Natural killer cell (primary cell): ENCODE measurements at regions not wholly inside any gene's neighbourhood (a gene's known extent, or its start where the extent isn't known, plus 50 kb on each side); places are given as distances from the start of the nearest gene placed in this dataset.

Experiments used
- ATAC-seq, 3 donors: fragments of 150-1000 bp in 2 of 3; fragments of 200-7000 bp in 1 of 3; cut with Tn5 transposase; 1 replicate in 1 of 3; 2 replicates in 2 of 3; pipeline ENCODE4 v1.10.0; 2021; ENCODE audit warnings: mild to moderate bottlenecking in 2 of 3, moderate library complexity in 2 of 3
- DNase-seq, 2 donors: peaks; one replicate each; pipeline versions ENCODE4 v3.0.0 to v3.0.0-alpha.2; 2013 to 2021; ENCODE audit warnings: mixed read lengths in 1 of 2
- H3K27ac ChIP-seq: one replicate; pipeline ENCODE4 v1.5.1; 2013; ENCODE audit warnings: mild to moderate bottlenecking, low read length
- H3K27me3 ChIP-seq: one replicate; pipeline ENCODE4 v1.6.1; 2013; ENCODE audit warnings: low read length; ENCODE audit not compliant: control insufficient read depth, insufficient read depth
- H3K36me3 ChIP-seq: one replicate; pipeline ENCODE4 v1.6.1; 2013; ENCODE audit warnings: low read length; ENCODE audit not compliant: control insufficient read depth, insufficient read depth
- H3K4me1 ChIP-seq: one replicate; pipeline ENCODE4 v1.6.1; 2013; ENCODE audit warnings: low read length; ENCODE audit not compliant: control insufficient read depth, insufficient read depth
- H3K4me3 ChIP-seq: one replicate; pipeline ENCODE4 v1.5.1; 2013; ENCODE audit warnings: low read length
- H3K9me3 ChIP-seq: one replicate; pipeline ENCODE4 v1.6.1; 2013; ENCODE audit warnings: low read length; ENCODE audit not compliant: control insufficient read depth, insufficient read depth
- H3K27ac Mint-ChIP-seq, 2 donors: one replicate each; pipeline ENCODE4 v1.8.0; 2022; ENCODE audit warnings: mild to moderate bottlenecking in 2 of 2, mixed read lengths in 2 of 2, moderate library complexity in 1 of 2
- H3K27me3 Mint-ChIP-seq, 2 donors: one replicate each; pipeline ENCODE4 v1.8.0; 2022; ENCODE audit warnings: low read depth in 2 of 2, mixed read lengths in 2 of 2
- H3K36me3 Mint-ChIP-seq: one replicate; pipeline ENCODE4 v1.8.0; 2022; ENCODE audit warnings: mixed read lengths
- H3K4me1 Mint-ChIP-seq, 2 donors: one replicate each; pipeline ENCODE4 v1.8.0; 2022; ENCODE audit warnings: mixed read lengths in 2 of 2
- H3K4me3 Mint-ChIP-seq: one replicate; pipeline ENCODE4 v1.8.0; 2022; ENCODE audit warnings: mild to moderate bottlenecking, moderate library complexity, mixed read lengths
- H3K9me3 Mint-ChIP-seq, 2 donors: one replicate each; pipeline ENCODE4 v1.8.0; 2022; ENCODE audit warnings: mixed read lengths in 2 of 2
- CTCF ChIP-seq: fragments of 200-600 bp; IDR thresholded peaks from one replicate; pipeline ENCODE4 v1.8.0; 2022; ENCODE audit warnings: antibody characterized with exemption
- WGBS: methylation state at CpG from one replicate; pipeline ENCODE4 v1.1.7; 2013; ENCODE audit warnings: missing lambda C conversion rate; ENCODE audit not compliant: insufficient coverage; 5-methylcytosine and 5-hydroxymethylcytosine counted together
- intact Hi-C: fragments of 100-400 bp; cut with micrococcal nuclease; formaldehyde crosslinking; loops from one replicate; pipeline ENCODE4 v1.14.2; 2022

- ATAC-seq (no peak), DNase-seq (no peak)
- H3K9me3 Mint-ChIP-seq, result no peaks in the 10 kb centered on the region
- intact Hi-C loops, result no loop called here
- H3K4me1 Mint-ChIP-seq, result no peaks in the 10 kb centered on the region
- no peaks in the 10 kb centered on the region for H3K36me3 Mint-ChIP-seq
- no peaks in the 10 kb centered on the region for H3K9me3 ChIP-seq
- H3K4me1 ChIP-seq, result no peaks in the 10 kb centered on the region
- H3K36me3 ChIP-seq, result no peaks in the 10 kb centered on the region
- H3K27ac Mint-ChIP-seq, result no peak overlapping the region
- no peaks in the 10 kb centered on the region for H3K27me3 Mint-ChIP-seq
- no peak overlapping the region for H3K27ac ChIP-seq
- no peak overlapping the region for H3K4me3 ChIP-seq
- H3K4me3 Mint-ChIP-seq, result no peak overlapping the region
- WGBS, result no CpG with 5 or more reads among the region's 1 CpG
- no peak for TF ChIP-seq CTCF
- H3K27me3 ChIP-seq, result no peaks in the 10 kb centered on the region
Observed at GRCh38 chr13:80904386-80904785, 563.5 kb upstream of the SPRY2 start.

- DNase-seq (no peak), ATAC-seq (no peak)
- Histone ChIP-seq H3K27me3 (no peaks in the 10 kb centered on the region), H3K36me3 (no peaks in the 10 kb centered on the region), H3K9me3 (no peaks in the 10 kb centered on the region), H3K27ac (no peak overlapping the region), H3K4me3 (no peak overlapping the region), H3K4me1 (no peaks in the 10 kb centered on the region)
- no peak for TF ChIP-seq CTCF
- H3K27me3 Mint-ChIP-seq, result no peaks in the 10 kb centered on the region
- no peaks in the 10 kb centered on the region for H3K4me1 Mint-ChIP-seq
- H3K9me3 Mint-ChIP-seq, result no peaks in the 10 kb centered on the region
- intact Hi-C loops, result no loop called here
- no peak overlapping the region for H3K4me3 Mint-ChIP-seq
- no peaks in the 10 kb centered on the region for H3K36me3 Mint-ChIP-seq
- H3K27ac Mint-ChIP-seq, result no peak overlapping the region
Observed at GRCh38 chr13:80903911-80904310, 563.0 kb upstream of the SPRY2 start.

GRCh38 chr13:80901530-80901929, 560.6 kb upstream of the SPRY2 start:
- no peaks in the 10 kb centered on the region for H3K27me3 Mint-ChIP-seq
- peaks cover 4% of the 10 kb centered on the region for H3K9me3 ChIP-seq
- no peaks in the 10 kb centered on the region for H3K36me3 ChIP-seq
- H3K36me3 Mint-ChIP-seq, result no peaks in the 10 kb centered on the region
- WGBS, result no CpG with 5 or more reads among the region's 2 CpGs
- TF ChIP-seq CTCF, result no peak
- ATAC-seq (no peak), DNase-seq (no peak)
- no peaks in the 10 kb centered on the region for H3K27me3 ChIP-seq
- no peaks in the 10 kb centered on the region for H3K9me3 Mint-ChIP-seq
- H3K27ac ChIP-seq, result no peak overlapping the region
- H3K4me1 Mint-ChIP-seq, result no peaks in the 10 kb centered on the region
- intact Hi-C loops, result no loop called here
- H3K4me3 ChIP-seq, result no peak overlapping the region
- H3K27ac Mint-ChIP-seq, result no peak overlapping the region
- H3K4me1 ChIP-seq, result no peaks in the 10 kb centered on the region
- no peak overlapping the region for H3K4me3 Mint-ChIP-seq

GRCh38 chr13:80901111-80901510, 560.2 kb upstream of the SPRY2 start:
- Mint-ChIP-seq H3K27me3 (no peaks in the 10 kb centered on the region), H3K4me1 (no peaks in the 10 kb centered on the region), H3K27ac (no peak overlapping the region), H3K36me3 (no peaks in the 10 kb centered on the region), H3K4me3 (no peak overlapping the region), H3K9me3 (no peaks in the 10 kb centered on the region)
- H3K9me3 ChIP-seq, result peaks cover 8% of the 10 kb centered on the region
- intact Hi-C loops, result no loop called here
- no peaks in the 10 kb centered on the region for H3K4me1 ChIP-seq
- no peak overlapping the region for H3K27ac ChIP-seq
- DNase-seq (no peak), ATAC-seq (no peak)
- 82% methylated on average over 5 of the region's 6 CpGs for WGBS
- no peak overlapping the region for H3K4me3 ChIP-seq
- no peaks in the 10 kb centered on the region for H3K27me3 ChIP-seq
- no peak for TF ChIP-seq CTCF
- no peaks in the 10 kb centered on the region for H3K36me3 ChIP-seq
